CD4-positive, alpha-beta T cell treated with Interleukin-17A for 1 hour (primary cell): ENCODE measurements at regions not wholly inside any gene's neighbourhood (a gene's known extent, or its start where the extent isn't known, plus 50 kb on each side); places are given as distances from the start of the nearest gene placed in this dataset.

Source experiments
- DNase-seq: peaks from one replicate; pipeline ENCODE4 v3.0.0-alpha.2; 2020

- DNase-seq = no peak
Observed at GRCh38 chr16:5490499-5490898, 392.9 kb upstream of the EEF2KMT start.

- no peak for DNase-seq
Observed at GRCh38 chr16:5488581-5488980, 391.0 kb upstream of the EEF2KMT start.

- DNase-seq = no peak
Observed at GRCh38 chr16:5487728-5488127, 390.1 kb upstream of the EEF2KMT start.

GRCh38 chr16:5482256-5482655, 384.7 kb upstream of the EEF2KMT start:
- no peak for DNase-seq

GRCh38 chr16:5480431-5481195, 383.0 kb upstream of the EEF2KMT start:
- DNase-seq = no peak

- DNase-seq = no peak
Observed at GRCh38 chr16:5479926-5480325, 382.3 kb upstream of the EEF2KMT start.

DNA sequence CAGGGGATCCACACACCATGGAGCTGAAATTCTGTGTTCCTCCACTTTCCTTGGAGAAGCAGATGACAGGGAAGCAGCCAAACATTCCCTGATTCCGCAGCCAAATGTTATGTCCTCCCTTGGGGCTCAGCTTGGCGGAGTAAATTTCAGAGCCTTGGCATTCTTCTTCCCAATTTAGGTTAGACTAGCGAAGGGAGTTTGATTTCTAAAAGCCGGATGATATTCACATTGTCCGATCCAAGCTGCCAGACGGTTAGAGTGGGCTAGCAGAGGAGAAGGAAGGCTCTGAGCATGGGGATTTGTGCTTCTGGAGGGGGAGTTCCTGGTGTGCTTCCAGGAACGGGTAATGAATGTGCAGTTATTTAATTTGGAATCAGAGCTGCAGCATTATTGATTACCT, 380.4 kb upstream of the EEF2KMT start:
- DNase-seq = no peak

GRCh38 chr16:5477251-5477650, 379.7 kb upstream of the EEF2KMT start:
- no peak for DNase-seq

DNA sequence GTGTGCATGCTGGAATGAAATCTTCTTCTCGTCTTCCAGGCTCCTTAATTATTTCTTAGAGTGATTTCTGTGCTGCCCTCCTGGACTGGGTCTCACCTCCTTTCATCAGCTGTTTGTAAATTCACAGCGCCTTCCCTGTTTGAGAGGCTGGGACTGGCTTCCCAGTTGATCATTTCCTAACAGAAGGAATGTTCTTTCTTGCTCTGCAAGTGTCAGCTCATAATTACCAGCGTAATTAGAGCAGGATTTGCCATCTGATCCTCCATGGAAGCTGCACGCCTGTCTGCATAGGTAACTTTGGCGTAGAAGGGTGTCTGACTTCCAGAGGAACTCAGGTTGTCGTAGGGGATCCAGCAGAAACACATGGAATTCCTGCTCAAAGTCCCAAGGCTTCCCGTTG, 375.0 kb upstream of the EEF2KMT start:
- no peak for DNase-seq

DNA sequence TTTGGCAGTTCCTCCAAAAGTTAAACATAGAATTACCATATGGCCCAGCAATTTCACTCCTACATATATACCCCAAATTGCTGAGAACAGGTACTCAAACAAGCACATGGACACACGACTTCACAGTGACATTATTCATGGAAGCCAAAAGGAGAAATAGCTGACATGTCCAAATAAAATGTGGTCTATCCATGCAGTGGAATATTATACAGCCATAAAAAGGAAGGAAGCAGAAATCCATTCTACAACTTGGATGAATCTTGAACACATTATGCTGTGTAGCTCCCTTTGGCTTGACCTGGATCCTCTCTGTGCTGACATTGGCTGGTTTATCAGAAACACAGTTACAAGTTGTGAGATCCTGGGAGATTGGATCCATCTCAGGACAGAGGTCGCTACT, 370.9 kb upstream of the EEF2KMT start:
- no peak for DNase-seq

GRCh38 chr16:5467552-5467951, 370.0 kb upstream of the EEF2KMT start:
- no peak for DNase-seq

GRCh38 chr16:5466551-5466950, 369.0 kb upstream of the EEF2KMT start:
- DNase-seq = no peak

DNA sequence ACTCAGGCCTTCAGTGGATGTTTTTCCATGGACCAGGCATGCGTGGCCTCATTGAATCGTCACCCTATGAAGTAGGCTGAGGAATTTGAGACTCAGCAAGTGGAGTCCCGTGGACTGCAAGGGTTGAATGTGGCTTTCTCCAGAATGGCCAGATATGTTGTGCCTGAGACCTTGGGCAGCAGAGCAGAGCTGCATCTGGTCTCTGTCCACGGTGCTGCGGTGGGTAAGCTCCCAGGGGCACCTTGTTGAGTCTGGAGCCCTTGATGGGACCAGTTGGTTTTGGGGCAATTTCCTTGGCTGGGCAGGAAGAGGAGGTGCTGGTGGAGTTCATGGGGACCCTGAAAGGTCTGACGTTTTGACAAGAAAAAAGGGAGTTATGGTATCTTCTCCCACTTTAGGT, 368.1 kb upstream of the EEF2KMT start:
- DNase-seq = no peak

GRCh38 chr16:5463820-5464219, 366.2 kb upstream of the EEF2KMT start:
- no peak for DNase-seq

GRCh38 chr16:5461574-5461973, 364.0 kb upstream of the EEF2KMT start:
- no peak for DNase-seq

DNA sequence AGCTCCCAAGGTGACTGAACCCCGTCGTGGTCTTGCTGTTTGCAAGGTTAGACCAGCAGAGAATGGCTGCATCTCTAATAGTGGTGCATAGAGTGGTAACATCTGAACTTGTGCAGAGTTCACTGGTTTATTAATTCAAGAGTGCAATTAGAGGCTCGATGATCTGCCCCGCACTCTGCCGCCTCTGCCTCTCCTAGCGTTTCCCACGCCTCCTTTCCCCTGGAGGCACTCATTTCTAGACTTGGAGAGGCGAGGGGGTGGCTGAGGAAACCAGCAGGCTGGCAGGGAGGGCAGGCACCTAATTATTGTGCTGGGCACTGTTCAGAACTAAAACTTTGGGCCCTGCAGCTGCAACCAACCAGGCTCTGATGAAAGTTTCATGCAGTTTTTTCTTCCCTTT, 363.5 kb upstream of the EEF2KMT start:
- no peak for DNase-seq

DNA sequence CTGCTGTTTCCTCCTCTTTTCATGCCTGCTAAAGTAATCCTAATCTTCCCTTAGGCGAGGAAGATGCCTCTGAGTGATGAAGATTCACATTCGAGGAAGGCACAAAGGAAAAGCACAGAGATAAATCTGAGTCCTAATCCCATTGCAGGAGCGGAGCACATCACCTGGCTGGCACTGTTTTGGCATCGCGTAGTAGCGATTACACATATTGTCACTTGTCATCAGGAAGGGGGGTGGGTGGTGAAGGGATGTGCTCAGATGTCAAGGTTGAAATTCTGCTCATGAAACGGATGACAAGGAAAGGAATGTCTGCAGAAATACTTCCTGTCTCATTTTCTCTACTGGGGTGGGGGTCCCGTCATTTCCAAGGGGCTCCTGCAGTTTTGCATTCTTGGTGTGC, 363.1 kb upstream of the EEF2KMT start:
- DNase-seq = no peak

DNA sequence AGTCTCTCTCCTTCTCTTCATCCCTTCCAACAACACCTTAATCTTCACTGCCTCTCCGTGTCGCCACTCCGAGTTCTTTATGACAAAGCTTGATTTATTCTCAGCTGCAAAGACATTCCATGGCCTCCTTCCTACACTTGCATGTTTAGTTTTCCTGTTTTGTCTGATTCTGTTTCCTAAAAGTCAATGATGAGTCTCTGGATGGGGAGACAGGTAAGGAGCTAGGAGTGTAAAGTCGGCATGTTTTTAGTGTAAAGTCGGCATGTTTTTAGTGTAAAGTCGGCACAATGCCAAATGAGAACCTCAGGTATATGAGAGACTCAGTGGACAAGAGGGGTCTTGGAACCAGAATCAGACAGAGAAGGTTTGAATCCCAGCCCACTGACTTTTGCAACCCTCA, 362.3 kb upstream of the EEF2KMT start:
- DNase-seq = no peak

DNA sequence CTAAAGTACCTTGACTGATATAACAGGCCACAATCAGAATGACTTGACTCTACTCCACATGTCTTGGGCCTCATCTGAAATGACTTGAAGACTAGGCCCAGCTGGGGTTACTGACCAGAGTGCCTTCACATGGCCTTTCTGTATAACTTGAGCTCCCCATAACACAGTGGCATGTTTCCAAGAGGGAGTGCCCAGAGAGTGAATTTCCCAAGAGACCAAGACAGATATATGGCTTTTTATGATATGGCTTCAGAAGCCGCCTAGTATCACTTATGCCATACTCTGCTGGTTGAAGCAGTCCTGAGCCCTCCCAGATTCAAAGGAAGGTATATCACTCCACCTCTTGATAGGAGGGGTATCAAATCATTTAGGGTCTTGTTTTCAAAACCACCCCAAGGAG, 357.5 kb upstream of the EEF2KMT start:
- no peak for DNase-seq

- no peak for DNase-seq
Observed at GRCh38 chr16:5454349-5454748, 356.8 kb upstream of the EEF2KMT start.

DNA sequence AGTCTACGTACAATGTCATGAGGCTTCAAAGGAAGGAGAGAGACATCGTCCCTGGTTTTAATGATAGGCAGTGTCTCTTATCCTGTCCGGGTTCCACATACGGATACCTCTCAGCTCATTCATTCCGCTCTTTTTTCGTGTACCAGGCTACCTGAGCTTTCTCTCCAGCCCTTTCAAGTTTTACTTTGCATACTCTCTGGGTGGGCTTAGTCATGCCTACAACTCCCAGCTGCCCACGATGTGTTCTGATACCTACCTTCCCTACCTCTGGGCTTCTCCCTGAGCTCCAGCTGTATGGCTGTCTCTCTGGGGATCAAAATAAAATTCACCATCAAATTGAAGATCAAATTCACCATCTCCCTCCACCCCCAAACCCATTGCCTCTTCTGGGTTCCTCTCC, 354.0 kb upstream of the EEF2KMT start:
- DNase-seq = no peak

GRCh38 chr16:5450409-5451104, 353.0 kb upstream of the EEF2KMT start:
- no peak for DNase-seq

DNA sequence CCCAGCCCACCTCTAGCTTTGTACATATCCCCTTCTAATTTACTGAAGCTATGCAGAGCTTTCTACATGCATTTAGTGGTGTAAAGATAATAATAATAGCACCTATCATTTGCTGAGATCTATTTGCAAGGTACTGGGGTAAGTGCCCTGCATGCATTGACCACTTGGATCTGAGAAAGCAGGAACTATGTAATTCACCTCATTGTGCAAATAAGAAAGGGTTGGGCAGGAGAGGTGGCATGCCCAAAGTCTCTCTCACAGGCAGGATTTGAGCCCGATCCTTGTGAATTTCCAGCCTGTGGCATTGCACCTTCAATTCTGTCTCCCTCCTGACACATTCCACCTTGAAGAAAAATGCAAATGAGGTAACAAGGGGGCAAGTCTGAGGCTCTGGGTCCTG, 352.3 kb upstream of the EEF2KMT start:
- no peak for DNase-seq

DNA sequence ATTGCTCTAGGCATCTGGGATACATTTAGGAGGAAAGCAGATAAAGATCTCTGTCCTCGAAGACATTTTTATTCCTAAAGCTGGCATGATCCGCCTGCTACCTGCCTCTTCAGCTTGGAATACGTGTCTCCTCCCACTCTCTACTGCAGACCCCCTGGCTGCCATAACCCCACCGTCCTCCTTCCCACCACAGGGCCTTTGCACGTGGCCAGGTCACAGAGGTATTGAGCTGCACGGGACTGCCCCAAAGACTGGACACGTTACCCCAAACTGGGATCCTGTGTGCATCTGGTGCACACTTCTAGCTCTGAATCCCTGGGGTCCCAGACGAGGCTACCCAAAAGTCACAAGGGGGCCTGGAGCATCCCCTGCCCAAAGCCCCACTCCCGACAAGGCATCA, 351.2 kb upstream of the EEF2KMT start:
- no peak for DNase-seq

GRCh38 chr16:5447734-5448133, 350.1 kb upstream of the EEF2KMT start:
- no peak for DNase-seq
